T-helper 2 cell (primary cell): ENCODE measurements at regions not wholly inside any gene's neighbourhood (a gene's known extent, or its start where the extent isn't known, plus 50 kb on each side); places are given as distances from the start of the nearest gene placed in this dataset.

ENCODE experiments used
- DNase-seq, 5 experiments: peaks; one replicate each; pipeline versions ENCODE4 v3.0.0 to v3.0.0-alpha.2; 2012 to 2022

- no peak for DNase-seq
Observed at GRCh38 chr17:56009795-56010651, 143.3 kb upstream of the ANKFN1 start.

- no peak for DNase-seq
Observed at GRCh38 chr17:56011406-56012131, 141.7 kb upstream of the ANKFN1 start.

DNA sequence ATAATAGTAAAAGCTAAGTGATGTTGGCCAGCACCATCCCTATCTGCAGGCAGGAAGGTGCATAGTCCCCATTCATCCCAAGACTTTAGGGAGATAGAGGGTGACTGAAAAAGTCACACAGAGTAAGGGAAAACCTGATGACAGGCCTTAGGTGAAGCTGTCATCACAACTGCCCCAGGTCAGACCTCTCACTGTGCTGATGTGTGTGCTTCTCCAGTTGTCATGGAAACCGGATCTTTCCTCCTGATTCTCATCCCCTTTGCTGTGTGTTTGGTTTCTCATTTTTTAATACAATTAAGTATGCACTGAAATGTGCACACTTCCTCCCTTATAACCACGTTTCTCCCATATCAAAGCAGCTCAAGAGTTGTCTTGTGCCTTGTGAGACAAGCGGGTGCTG is 135.1 kb upstream of the ANKFN1 start:
- no peak for DNase-seq

DNA sequence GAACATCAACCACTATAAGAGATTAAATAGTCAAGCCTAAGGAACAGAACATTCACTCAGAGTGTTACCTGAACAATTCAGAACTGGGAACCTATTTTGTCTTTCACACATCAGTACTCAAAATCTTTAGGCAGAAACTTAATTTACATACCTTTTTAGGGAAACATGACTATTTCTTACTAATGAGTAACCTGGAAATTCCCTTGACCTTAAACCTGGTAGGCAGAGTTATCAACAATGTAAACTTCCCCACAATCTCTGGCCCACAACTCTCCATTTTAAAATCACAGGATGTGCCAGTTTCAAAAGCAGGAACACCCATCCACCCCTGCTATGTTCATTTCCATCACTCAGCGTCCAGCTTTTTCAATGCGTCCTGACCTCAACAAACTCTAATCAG is 132.9 kb upstream of the ANKFN1 start:
- DNase-seq = no peak

- no peak for DNase-seq
Observed at GRCh38 chr17:56021681-56022190, 131.5 kb upstream of the ANKFN1 start.

- no peak for DNase-seq
Observed at GRCh38 chr17:56023851-56024250, 129.4 kb upstream of the ANKFN1 start.

DNA sequence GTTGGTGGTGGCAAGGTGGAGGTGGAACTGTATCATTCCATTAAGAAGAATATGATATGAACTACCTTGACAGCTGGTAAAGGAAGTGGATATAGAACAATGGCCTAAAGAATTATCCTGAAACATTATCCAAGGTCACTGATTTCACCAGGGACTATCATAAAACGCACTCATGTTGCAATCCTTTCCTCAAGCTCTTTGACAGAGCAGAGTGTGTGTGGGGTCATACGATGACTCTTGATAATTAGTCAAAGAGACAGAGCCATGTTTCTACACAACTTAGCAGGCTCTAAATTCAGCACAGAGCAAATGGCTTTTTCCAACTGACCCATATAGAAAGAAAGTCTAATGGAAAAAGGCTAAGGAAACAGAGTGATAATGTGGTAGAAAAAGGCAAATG is 126.4 kb upstream of the ANKFN1 start:
- DNase-seq = no peak

DNA sequence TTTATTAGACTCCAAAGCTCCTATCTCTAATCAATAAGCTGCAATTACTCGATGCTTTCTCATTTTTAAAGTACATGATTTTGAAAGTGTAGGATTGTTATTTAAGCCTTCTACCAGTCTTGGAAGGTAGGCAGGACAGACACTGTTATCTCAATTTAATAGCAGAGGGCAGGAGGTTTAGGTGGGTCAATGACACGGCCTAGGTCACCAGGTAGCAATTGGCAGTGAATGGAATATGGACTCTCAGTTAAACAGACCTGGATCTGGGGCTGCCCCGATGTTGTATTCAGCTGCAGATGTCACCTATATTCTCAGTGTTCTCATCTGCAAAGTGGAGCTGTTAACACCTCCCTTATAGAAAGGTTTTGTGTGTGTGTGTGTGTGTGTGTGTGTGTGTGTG is 124.4 kb upstream of the ANKFN1 start:
- DNase-seq = no peak

- no peak for DNase-seq
Observed at GRCh38 chr17:56030009-56030624, 123.2 kb upstream of the ANKFN1 start.

DNA sequence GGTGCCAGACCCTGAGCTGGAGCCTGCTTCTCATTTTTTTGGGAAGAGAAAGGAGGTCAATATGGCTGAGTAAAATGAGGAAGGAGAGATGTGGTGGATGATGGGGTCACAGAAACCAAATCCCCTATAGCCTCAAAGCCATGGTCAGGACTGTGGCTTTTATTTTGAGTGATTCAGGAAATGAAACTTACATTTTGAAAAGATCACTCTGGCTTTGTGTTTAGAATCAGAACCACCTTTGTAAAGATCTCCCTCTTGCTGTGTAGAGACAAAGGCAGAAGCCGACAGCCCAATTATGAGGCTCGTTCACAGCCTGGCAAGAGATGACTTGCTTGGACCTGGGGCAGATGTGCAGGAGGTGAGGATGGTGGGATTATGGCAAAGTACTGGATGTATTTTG is 121.6 kb upstream of the ANKFN1 start:
- DNase-seq = no peak

- no peak for DNase-seq
Observed at GRCh38 chr17:56034197-56034635, 119.1 kb upstream of the ANKFN1 start.

DNA sequence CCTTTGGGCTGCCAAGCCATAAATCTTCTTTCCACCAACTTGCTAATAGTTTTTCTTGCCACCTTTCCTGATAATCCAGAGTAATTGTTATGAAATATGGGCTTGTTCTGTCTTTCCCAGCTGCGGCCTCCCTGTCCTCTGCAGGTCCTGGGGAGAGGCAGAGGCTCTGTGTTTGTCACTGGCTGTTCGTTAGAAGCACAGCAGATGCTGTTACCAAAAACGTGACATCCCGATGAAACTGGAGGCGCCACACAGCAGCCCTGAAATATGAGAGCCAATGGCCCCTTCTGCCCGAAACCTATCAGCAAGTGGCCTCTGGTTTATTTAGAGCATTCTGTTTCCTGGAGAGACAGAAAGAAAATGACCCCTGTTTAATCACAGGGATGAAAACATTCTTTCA is 115.1 kb upstream of the ANKFN1 start:
- DNase-seq = no peak

DNA sequence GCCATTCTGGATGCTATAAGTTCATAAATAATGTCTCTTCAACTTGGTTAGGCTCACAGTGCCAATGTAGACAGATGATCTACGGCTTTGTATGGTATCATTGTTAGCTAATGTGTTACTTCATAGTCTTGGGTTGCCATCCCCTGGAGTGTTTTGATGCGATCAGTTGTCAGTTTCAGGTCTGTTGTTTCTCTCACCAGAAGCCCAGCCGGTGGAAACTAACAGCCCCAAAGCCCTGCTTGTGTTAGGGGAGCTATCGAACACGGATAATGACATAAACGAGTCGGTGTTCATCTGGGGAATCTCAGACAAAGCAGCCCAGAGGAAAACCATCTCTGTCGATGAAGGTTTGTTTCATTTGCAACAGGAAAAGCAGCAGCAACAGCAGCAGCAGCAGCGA is 107.4 kb upstream of the ANKFN1 start:
- no peak for DNase-seq

DNA sequence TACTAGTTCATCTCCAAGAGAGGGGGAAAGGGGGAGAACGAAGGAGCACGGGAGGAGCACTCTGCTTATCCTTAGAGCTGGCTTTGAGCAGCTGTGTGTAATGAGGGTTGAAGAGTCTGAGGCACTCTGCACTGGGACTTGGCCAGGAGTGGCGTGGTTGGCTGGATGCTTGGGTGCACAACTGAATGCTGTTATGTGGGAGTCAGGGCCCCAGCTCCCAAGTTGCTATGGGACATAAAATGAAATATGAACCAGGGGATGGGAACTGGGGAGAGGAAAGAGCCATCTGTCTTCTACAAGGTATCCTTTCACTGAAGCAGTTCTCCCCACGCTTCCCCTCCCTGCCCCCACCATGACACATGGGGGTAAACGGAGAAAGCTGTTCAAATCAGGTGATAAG is 105.9 kb upstream of the ANKFN1 start:
- DNase-seq = no peak

GRCh38 chr17:56057869-56058268 is 95.4 kb upstream of the ANKFN1 start:
- DNase-seq = no peak

GRCh38 chr17:56064506-56064905 is 88.8 kb upstream of the ANKFN1 start:
- DNase-seq = no peak

DNA sequence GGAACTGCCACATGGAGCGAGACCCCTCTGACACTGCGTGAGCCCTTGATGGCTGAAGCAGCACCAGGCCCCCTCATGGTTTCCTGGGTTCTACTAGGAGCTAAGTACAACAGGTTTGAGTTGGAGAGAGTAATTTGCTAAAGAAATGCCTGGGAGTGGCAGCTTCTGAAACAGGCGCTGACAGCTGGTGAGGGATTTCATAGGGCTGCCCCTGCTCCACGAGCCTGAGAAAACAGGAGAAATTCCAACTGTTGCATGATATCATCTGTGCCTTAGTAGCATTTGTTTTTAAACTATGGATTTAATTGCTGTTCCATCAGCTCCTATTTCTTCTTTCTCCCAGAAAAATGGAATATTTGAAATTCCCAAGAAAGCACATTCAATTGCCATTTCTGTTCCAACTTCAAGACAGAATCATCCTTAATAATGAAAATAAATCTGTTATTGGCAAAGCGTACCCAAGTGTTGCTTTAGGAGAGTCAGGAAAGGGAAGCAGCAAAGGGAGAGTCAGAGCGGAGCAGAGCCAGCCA is 78.8 kb upstream of the ANKFN1 start:
- no peak for DNase-seq

DNA sequence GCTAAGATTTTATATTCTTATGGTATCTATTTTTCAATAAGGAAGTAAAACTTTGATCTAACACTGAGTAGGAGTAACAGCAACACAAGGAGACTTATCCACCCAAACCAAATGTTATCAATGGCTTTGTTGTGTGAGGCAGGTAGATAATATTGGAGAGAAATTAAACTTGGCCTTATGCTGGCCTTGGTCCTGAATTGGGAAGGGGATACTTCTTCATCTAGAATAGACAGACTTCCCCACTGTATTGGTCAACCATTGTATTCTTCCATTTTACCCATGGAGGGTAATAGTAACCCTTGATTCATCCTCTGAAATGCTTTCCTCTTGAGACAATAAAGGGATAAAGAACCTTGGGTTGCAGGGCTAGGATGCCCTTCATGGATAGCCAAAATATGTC is 76.3 kb upstream of the ANKFN1 start:
- no peak for DNase-seq

DNA sequence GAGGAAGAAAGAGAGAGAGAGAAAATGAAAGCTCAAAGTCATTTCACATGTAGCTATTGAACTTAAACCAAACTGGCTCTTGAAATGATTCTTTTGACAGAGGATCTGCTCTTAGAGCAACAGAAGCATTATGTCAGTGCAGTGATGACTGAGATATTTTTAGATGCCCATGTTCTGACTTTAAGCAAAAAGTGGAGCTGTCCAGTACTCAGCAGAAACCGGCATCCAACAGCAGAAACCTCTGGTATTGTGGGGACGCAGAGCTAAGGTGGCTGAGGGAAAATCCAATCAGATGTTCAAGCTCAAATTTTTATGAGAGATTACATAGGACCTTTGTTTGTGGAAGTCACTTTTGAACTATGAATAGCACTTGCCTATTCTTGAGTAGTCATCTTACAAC is 69.8 kb upstream of the ANKFN1 start:
- no peak for DNase-seq

GRCh38 chr17:56085576-56086267 is 67.6 kb upstream of the ANKFN1 start:
- no peak for DNase-seq

- DNase-seq = no peak
Observed at GRCh38 chr17:56087199-56087598, 66.1 kb upstream of the ANKFN1 start.

GRCh38 chr17:56096026-56096810 is 57.1 kb upstream of the ANKFN1 start:
- DNase-seq = no peak
